ENCODE measurements at regions not wholly inside any gene's neighbourhood (a gene's known extent, or its start where the extent isn't known, plus 50 kb on each side); places are given as distances from the start of the nearest gene placed in this dataset.

DNA sequence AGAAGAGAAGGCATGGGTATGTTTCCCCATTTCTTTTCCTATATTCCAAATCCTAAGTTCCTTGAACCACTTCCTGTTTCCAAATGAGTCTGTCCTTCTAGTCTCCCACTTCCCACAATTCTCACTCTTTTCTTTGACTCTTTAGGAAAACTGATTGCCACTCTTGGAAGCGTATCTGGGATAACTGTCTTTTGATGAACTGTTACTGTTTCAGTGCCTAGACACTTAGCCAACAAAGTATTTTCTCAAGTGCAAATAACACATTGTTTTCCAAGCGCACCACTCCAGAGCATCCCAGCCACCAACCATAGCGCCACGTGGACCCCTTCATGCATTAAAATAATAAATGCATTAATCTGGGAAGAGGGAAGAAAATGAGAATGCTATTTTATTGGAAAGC lies 342.8 kb downstream of the MTX2 start:
- no peaks in the 10 kb centered on the region for H3K36me3 ChIP-seq (ENCODE audit: insufficient read depth, low read length)
- Mint-ChIP-seq H3K27ac (no peak overlapping the region), H3K36me3 (no peaks in the 10 kb centered on the region), H3K4me1 (no peaks in the 10 kb centered on the region), H3K27me3 (peaks cover 19 to 49% of the 10 kb centered on the region in 2 donors), H3K4me3 (no peak overlapping the region), H3K9me3 (peaks cover 0 to 2% (median 0%) of the 10 kb centered on the region in 5 donors)
- no peak overlapping the region for H3K4me3 ChIP-seq (ENCODE audit: low read length)
- CTCF ChIA-PET = no interaction called here
- H3K4me1 ChIP-seq (ENCODE audit: insufficient read depth, low read length) = no peaks in the 10 kb centered on the region
- no peak overlapping the region for H3K27ac ChIP-seq (ENCODE audit: low read depth, low read length)
- DNase-seq = no peak
- POLR2A ChIA-PET = no interaction called here
- H3K9me3 ChIP-seq (ENCODE audit: low read length) = no peaks in the 10 kb centered on the region
- peaks cover 6% of the 10 kb centered on the region for H3K27me3 ChIP-seq (ENCODE audit: insufficient read depth, low read length, poor library complexity, severe bottlenecking)

DNA sequence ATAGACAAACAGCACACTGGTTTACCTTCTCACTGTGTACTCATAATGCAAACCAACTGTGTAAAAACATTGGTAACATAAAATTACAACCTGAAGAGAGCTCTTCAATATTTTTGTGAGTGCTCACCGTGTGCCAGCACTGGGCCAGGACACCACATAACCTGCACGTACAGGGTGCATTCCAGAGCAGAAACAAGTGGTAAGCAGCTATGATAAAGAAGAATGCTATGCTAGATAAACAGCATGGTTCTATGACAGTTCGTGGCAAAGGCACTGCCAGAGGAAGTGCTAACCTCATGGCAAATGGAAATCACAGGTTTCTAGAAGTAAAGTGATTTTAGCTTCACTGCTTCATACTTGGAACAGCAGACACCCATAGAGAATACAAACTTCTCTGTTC lies 343.5 kb downstream of the MTX2 start:
- ChIA-PET CTCF (no interaction called here), POLR2A (no interaction called here)
- Histone ChIP-seq H3K27me3 (ENCODE audit: insufficient read depth, low read length, poor library complexity, severe bottlenecking) (peaks cover 6% of the 10 kb centered on the region), H3K4me3 (ENCODE audit: low read length) (no peak overlapping the region), H3K4me1 (ENCODE audit: insufficient read depth, low read length) (no peaks in the 10 kb centered on the region), H3K9me3 (ENCODE audit: low read length) (no peaks in the 10 kb centered on the region), H3K27ac (ENCODE audit: low read depth, low read length) (no peak overlapping the region), H3K36me3 (ENCODE audit: insufficient read depth, low read length) (no peaks in the 10 kb centered on the region)
- Mint-ChIP-seq H3K4me3 (no peak overlapping the region), H3K4me1 (no peaks in the 10 kb centered on the region), H3K27me3 (peaks cover 19 to 47% of the 10 kb centered on the region in 2 donors), H3K36me3 (no peaks in the 10 kb centered on the region), H3K27ac (peak overlapping the region in 1 of 8 donors; percentile 18), H3K9me3 (peaks cover 0 to under 1% (median 0%) of the 10 kb centered on the region in 5 donors)
- no peak for DNase-seq

DNA sequence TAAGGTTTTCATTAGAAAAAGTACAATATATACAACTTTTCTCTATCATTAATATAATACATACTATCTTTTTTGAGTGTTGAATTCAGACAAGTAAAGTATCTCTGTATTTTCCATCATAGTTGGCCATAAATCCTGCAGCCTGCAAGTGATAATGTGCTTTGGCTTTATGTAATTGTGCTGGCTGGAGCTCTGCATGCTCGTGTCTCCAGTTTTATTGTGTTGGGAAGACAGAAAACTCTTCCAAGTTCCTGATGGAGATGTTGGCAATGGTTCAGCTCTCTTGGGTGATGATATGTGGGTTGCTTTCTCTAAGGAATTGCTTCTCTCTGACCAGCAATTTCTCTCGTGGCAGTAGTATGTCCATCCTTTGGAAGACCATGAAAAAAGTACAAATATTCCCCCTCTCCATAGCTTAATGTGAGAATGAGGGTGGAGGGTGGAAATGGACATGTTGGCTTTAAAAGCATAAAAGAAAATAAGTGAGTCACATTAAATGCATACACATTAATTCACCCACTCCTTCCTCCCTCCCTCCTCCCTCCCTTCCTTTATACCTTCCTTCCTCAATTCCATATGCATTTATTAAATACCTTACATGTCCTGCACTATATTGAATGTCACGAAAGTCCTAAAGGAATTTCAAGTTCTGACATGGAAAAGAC lies 344.2 kb downstream of the MTX2 start:
- no peaks in the 10 kb centered on the region for H3K4me1 ChIP-seq (ENCODE audit: insufficient read depth, low read length)
- no peak overlapping the region for H3K27ac ChIP-seq (ENCODE audit: low read depth, low read length)
- Mint-ChIP-seq H3K4me3 (no peak overlapping the region), H3K36me3 (no peaks in the 10 kb centered on the region), H3K27me3 (peaks cover 20 to 48% of the 10 kb centered on the region in 2 donors), H3K4me1 (no peaks in the 10 kb centered on the region), H3K27ac (no peak overlapping the region), H3K9me3 (no peaks in the 10 kb centered on the region)
- ChIA-PET CTCF (no interaction called here), POLR2A (no interaction called here)
- H3K36me3 ChIP-seq (ENCODE audit: insufficient read depth, low read length) = no peaks in the 10 kb centered on the region
- H3K27me3 ChIP-seq (ENCODE audit: insufficient read depth, low read length, poor library complexity, severe bottlenecking) = peaks cover 6% of the 10 kb centered on the region
- no peak overlapping the region for H3K4me3 ChIP-seq (ENCODE audit: low read length)
- no peaks in the 10 kb centered on the region for H3K9me3 ChIP-seq (ENCODE audit: low read length)
- DNase-seq = no peak

DNA sequence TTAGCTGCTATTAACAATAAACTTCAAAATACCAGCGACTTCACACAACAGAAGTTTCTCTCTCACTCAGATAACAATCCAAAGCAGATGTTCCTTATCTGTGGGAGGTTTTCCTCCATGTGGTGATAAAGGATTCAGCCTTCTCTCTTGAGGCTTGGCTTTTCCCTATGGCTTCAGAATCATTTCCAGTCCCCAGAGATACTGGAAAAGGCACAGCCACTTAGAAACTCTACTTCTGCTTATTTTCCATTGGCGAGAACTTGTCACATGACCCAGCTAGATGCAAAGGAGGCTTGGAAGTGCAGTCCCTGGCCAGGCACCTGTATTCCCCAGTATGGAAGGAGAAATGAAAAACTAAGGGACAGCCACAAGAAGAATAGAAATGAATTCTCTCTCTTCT lies 344.8 kb downstream of the MTX2 start:
- DNase-seq = no peak
- Histone ChIP-seq H3K4me3 (ENCODE audit: low read length) (no peak overlapping the region), H3K27me3 (ENCODE audit: insufficient read depth, low read length, poor library complexity, severe bottlenecking) (peaks cover 6% of the 10 kb centered on the region), H3K9me3 (ENCODE audit: low read length) (no peaks in the 10 kb centered on the region), H3K36me3 (ENCODE audit: insufficient read depth, low read length) (no peaks in the 10 kb centered on the region), H3K27ac (ENCODE audit: low read depth, low read length) (no peak overlapping the region), H3K4me1 (ENCODE audit: insufficient read depth, low read length) (no peaks in the 10 kb centered on the region)
- no peak overlapping the region for H3K27ac Mint-ChIP-seq
- no peaks in the 10 kb centered on the region for H3K36me3 Mint-ChIP-seq
- no peaks in the 10 kb centered on the region for H3K4me1 Mint-ChIP-seq
- no peak overlapping the region for H3K4me3 Mint-ChIP-seq
- CTCF ChIA-PET = interaction anchor here (1.1 kb wide), 1 partner anchor 40 kb away, joined by 3 read pairs; no protein-coding TSS in a partner anchor
- H3K27me3 Mint-ChIP-seq = peaks cover 25 to 52% of the 10 kb centered on the region in 2 donors
- no peaks in the 10 kb centered on the region for H3K9me3 Mint-ChIP-seq
- POLR2A ChIA-PET = no interaction called here

DNA sequence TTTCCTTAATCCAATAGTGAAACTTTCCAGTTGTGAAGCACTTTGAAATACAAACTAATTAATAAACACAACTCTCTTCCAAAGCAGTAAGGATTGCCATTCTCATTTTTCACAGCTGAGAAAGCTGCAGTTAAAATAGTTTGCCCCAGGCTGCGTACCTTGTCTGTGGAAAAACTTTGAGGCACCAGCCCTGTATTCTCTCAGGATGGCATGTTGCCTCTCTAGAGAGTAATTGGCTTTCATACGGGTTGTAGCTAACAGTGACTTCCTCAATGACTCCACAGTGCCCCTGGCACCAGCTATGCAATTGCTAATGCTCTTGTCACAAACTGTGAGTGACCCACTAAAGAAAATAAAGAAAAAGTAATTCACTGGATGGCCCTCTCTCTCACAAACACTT lies 345.7 kb downstream of the MTX2 start:
- Histone ChIP-seq H3K27ac (ENCODE audit: low read depth, low read length) (no peak overlapping the region), H3K4me1 (ENCODE audit: insufficient read depth, low read length) (no peaks in the 10 kb centered on the region), H3K27me3 (ENCODE audit: insufficient read depth, low read length, poor library complexity, severe bottlenecking) (peaks cover 6% of the 10 kb centered on the region), H3K4me3 (ENCODE audit: low read length) (no peak overlapping the region), H3K9me3 (ENCODE audit: low read length) (no peaks in the 10 kb centered on the region), H3K36me3 (ENCODE audit: insufficient read depth, low read length) (no peaks in the 10 kb centered on the region)
- Mint-ChIP-seq H3K4me3 (no peak overlapping the region), H3K4me1 (no peaks in the 10 kb centered on the region), H3K9me3 (no peaks in the 10 kb centered on the region), H3K27ac (no peak overlapping the region), H3K27me3 (peaks cover 25 to 61% of the 10 kb centered on the region in 2 donors), H3K36me3 (no peaks in the 10 kb centered on the region)
- DNase-seq = no peak
- POLR2A ChIA-PET = no interaction called here
- CTCF ChIA-PET = interaction anchor here (1.1 kb wide), 1 partner anchor 39 kb away, joined by 3 read pairs; no protein-coding TSS in a partner anchor

DNA sequence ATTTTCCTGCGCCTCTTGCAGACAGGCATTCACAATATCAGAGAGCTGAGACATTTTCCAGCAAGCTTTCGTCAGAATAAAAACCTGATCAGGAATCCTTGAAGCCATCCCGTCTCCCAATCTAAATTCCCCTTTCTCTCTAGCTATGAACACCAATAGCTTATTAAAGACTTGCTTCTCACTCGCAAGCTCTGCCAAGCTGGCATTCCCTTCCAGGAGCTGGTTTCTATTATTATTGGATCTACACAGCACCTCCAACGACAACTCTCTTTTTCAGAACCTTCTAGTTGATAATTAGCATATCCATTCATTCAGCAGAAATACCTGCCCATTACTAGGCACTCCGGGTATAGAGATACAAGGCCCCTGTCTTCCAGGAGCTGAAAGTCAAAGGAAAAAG lies 350.3 kb downstream of the MTX2 start:
- Mint-ChIP-seq H3K27ac (no peak overlapping the region), H3K4me3 (no peak overlapping the region), H3K9me3 (no peaks in the 10 kb centered on the region), H3K27me3 (peaks cover 38 to 72% of the 10 kb centered on the region in 2 donors), H3K36me3 (no peaks in the 10 kb centered on the region), H3K4me1 (no peaks in the 10 kb centered on the region)
- Histone ChIP-seq H3K27me3 (ENCODE audit: insufficient read depth, low read length, poor library complexity, severe bottlenecking) (peaks cover 2% of the 10 kb centered on the region), H3K36me3 (ENCODE audit: insufficient read depth, low read length) (no peaks in the 10 kb centered on the region), H3K4me3 (ENCODE audit: low read length) (no peak overlapping the region), H3K9me3 (ENCODE audit: low read length) (no peaks in the 10 kb centered on the region), H3K27ac (ENCODE audit: low read depth, low read length) (no peak overlapping the region), H3K4me1 (ENCODE audit: insufficient read depth, low read length) (no peaks in the 10 kb centered on the region)
- ChIA-PET POLR2A (no interaction called here), CTCF (no interaction called here)
- no peak for DNase-seq

DNA sequence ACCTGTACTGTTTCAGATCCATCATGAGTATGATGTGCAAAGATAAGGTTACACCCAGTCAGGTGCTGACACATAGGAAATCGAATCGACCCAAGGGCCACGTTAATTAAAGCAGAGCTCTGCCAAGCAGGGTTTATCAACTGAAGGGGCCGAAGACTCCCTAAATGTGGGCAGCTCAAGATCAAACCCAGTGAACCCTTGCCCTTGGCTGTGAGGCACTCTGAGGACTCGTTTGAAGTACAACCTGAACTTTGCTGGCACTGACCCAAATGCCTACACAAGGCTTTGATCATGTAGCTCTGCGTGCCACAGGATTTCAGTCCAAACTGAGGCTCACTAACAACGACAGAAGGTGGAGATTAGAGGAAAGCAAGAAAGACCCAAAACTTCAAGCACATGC lies 352.1 kb downstream of the MTX2 start:
- H3K27me3 Mint-ChIP-seq = peaks cover 46 to 68% of the 10 kb centered on the region in 2 donors
- H3K4me1 Mint-ChIP-seq = no peaks in the 10 kb centered on the region
- Histone ChIP-seq H3K27ac (ENCODE audit: low read depth, low read length) (no peak overlapping the region), H3K9me3 (ENCODE audit: low read length) (no peaks in the 10 kb centered on the region), H3K4me1 (ENCODE audit: insufficient read depth, low read length) (no peaks in the 10 kb centered on the region), H3K4me3 (ENCODE audit: low read length) (no peak overlapping the region), H3K36me3 (ENCODE audit: insufficient read depth, low read length) (no peaks in the 10 kb centered on the region), H3K27me3 (ENCODE audit: insufficient read depth, low read length, poor library complexity, severe bottlenecking) (no peaks in the 10 kb centered on the region)
- H3K27ac Mint-ChIP-seq = no peak overlapping the region
- POLR2A ChIA-PET = no interaction called here
- no peaks in the 10 kb centered on the region for H3K36me3 Mint-ChIP-seq
- H3K9me3 Mint-ChIP-seq = no peaks in the 10 kb centered on the region
- CTCF ChIA-PET = no interaction called here
- no peak for DNase-seq
- no peak overlapping the region for H3K4me3 Mint-ChIP-seq

DNA sequence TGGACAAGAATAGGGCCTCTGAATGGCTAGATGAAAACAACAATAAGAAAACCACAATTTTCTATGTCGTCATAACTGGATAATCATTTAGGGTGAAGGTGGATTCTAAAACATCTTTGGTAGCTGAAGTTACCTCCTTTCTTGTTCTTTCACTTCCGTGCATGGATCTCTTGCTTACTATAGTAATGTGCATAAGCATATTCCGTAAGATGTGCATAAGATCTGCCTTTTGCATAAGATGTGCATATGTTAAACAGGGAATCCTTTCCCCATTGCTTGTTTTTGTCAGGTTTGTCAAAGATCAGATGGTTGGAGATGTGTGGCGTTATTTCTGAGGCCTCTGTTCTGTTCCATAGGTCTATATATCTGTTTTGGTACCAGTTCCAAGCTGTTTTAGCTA lies 353.6 kb downstream of the MTX2 start:
- CTCF ChIA-PET = no interaction called here
- H3K9me3 ChIP-seq (ENCODE audit: low read length) = no peaks in the 10 kb centered on the region
- no peak overlapping the region for H3K27ac ChIP-seq (ENCODE audit: low read depth, low read length)
- Mint-ChIP-seq H3K27ac (no peak overlapping the region), H3K9me3 (no peaks in the 10 kb centered on the region), H3K27me3 (peaks cover 43 to 76% of the 10 kb centered on the region in 2 donors), H3K4me1 (no peaks in the 10 kb centered on the region), H3K4me3 (no peak overlapping the region), H3K36me3 (peaks cover 0 to 2% (median 0%) of the 10 kb centered on the region in 3 donors)
- POLR2A ChIA-PET = no interaction called here
- no peak for DNase-seq
- H3K4me1 ChIP-seq (ENCODE audit: insufficient read depth, low read length) = no peaks in the 10 kb centered on the region
- no peaks in the 10 kb centered on the region for H3K27me3 ChIP-seq (ENCODE audit: insufficient read depth, low read length, poor library complexity, severe bottlenecking)
- no peaks in the 10 kb centered on the region for H3K36me3 ChIP-seq (ENCODE audit: insufficient read depth, low read length)
- no peak overlapping the region for H3K4me3 ChIP-seq (ENCODE audit: low read length)
